GM12878 (cell line): ENCODE measurements at regions not wholly inside any gene's neighbourhood (a gene's known extent, or its start where the extent isn't known, plus 50 kb on each side); places are given as distances from the start of the nearest gene placed in this dataset.

Source experiments
- ATAC-seq: fragments of 200-7000 bp; cut with Tn5 transposase; 3 replicates; pipeline ENCODE4 v1.9.1; 2020; ENCODE audit warnings: mild to moderate bottlenecking, moderate library complexity
- BruUV-seq: library from RNA; stranded (reverse); fragments of 400-500 nt; replicated peaks from 2 replicates; lab custom pipeline; 2021; lab: Mats Ljungman, UMichigan
- CTCF ChIA-PET: fragments of 300-600 bp; sonication (Branson Sonifier 250); formaldehyde crosslinking; extraction: SDS; loops from one replicate; lab custom pipeline; 2021; ENCODE audit warnings: inconsistent platforms; lab: Yijun Ruan, JAX
- POLR2A ChIA-PET: fragments of 350-600 bp; formaldehyde crosslinking; extraction: SDS; loops from one replicate; lab custom pipeline; 2021; ENCODE audit warnings: inconsistent platforms; lab: Charles Lee
- RAD21 ChIA-PET: fragments of 300-600 bp; sonication (Branson Sonifier 250); formaldehyde crosslinking; loops from one replicate; lab custom pipeline; 2023; ENCODE audit warnings: antibody characterized with exemption; ENCODE audit not compliant: unreplicated experiment; lab: Charles Lee
- SMC1A ChIA-PET: fragments of 300-600 bp; sonication (Branson Sonifier 250); formaldehyde crosslinking; loops from one replicate; lab custom pipeline; 2023; ENCODE audit not compliant: unreplicated experiment, uncharacterized antibody; lab: Charles Lee
- DNase-seq: peaks from one replicate; pipeline ENCODE4 v3.0.0-alpha.2; 2011; ENCODE audit warnings: low read depth, low spot score
- FAIRE-seq: peaks from 3 replicates; lab custom pipeline; 2011; peaks lifted over from hg19 to GRCh38; lab: Jason Lieb, UNC
- H2AFZ ChIP-seq: 2 replicates; pipeline ENCODE4 v1.6.0; 2011; ENCODE audit warnings: low read depth, low read length, control low read depth; ENCODE audit not compliant: control insufficient read depth
- H3K27ac ChIP-seq: 2 replicates; pipeline ENCODE4 v1.5.1; 2011; ENCODE audit warnings: control low read depth; ENCODE audit not compliant: control insufficient read depth, insufficient read depth
- H3K27me3 ChIP-seq, 2 experiments: replicated peaks in 1 of 2; 2 replicates each; pipeline versions ENCODE4 v1.6.0 to v1.6.1; 2011; ENCODE audit warnings: low read length in 1 of 2; ENCODE audit not compliant: control insufficient read depth in 2 of 2, insufficient read depth in 2 of 2
- H3K36me3 ChIP-seq, 2 experiments: 2 replicates each; pipeline ENCODE4 v1.5.1; 2011; ENCODE audit warnings: low read length in 1 of 2; ENCODE audit not compliant: control insufficient read depth in 2 of 2, insufficient read depth in 2 of 2
- H3K4me1 ChIP-seq: 2 replicates; pipeline ENCODE4 v1.6.1; 2011; ENCODE audit warnings: mild to moderate bottlenecking, low read length, moderate library complexity, mixed read lengths; ENCODE audit not compliant: control insufficient read depth, insufficient read depth
- H3K4me2 ChIP-seq: 2 replicates; pipeline ENCODE4 v1.6.0; 2011; ENCODE audit warnings: control low read depth; ENCODE audit not compliant: control insufficient read depth, insufficient read depth
- H3K4me3 ChIP-seq: fragments of 200-600 bp; sonication (generic); 2 replicates; pipeline ENCODE4 v1.5.1; 2016
- H3K79me2 ChIP-seq: 2 replicates; pipeline ENCODE4 v1.6.0; 2011; ENCODE audit warnings: low read length; ENCODE audit not compliant: control insufficient read depth, insufficient read depth
- H3K9ac ChIP-seq: 2 replicates; pipeline ENCODE4 v1.8.0; 2011; ENCODE audit warnings: low read length, control low read depth, mixed read lengths; ENCODE audit not compliant: control insufficient read depth, insufficient read depth
- H3K9me3 ChIP-seq: replicated peaks from 3 replicates; pipeline ENCODE4 v1.5.1; 2011; ENCODE audit warnings: mild to moderate bottlenecking, low read length; ENCODE audit not compliant: control insufficient read depth, insufficient read depth
- H4K20me1 ChIP-seq: 2 replicates; pipeline ENCODE4 v1.6.0; 2011; ENCODE audit not compliant: control insufficient read depth, insufficient read depth
- ASH2L ChIP-seq: fragments of 300-600, 200-600 bp; sonication (generic); IDR thresholded peaks from 2 replicates; pipeline ENCODE4 v1.6.1; 2017; ENCODE audit warnings: low read depth, mild to moderate bottlenecking, borderline replicate concordance
- BCL11A ChIP-seq: IDR thresholded peaks from 2 replicates; pipeline ENCODE4 v1.6.1; 2011; ENCODE audit warnings: low read depth, low read length
- BCL3 ChIP-seq: IDR thresholded peaks from 2 replicates; pipeline ENCODE4 v1.6.1; 2011; ENCODE audit warnings: borderline replicate concordance, low read depth, mild to moderate bottlenecking, moderate library complexity, low read length; ENCODE audit not compliant: insufficient read depth, poor library complexity, severe bottlenecking
- CBFB ChIP-seq: IDR thresholded peaks from 2 replicates; pipeline ENCODE4 v1.6.1; 2016; ENCODE audit warnings: antibody characterized with exemption, low read depth
- HDAC2 ChIP-seq: fragments of 200-600 bp; sonication (generic); IDR thresholded peaks from 2 replicates; pipeline ENCODE4 v1.6.1; 2017
- JUNB ChIP-seq: IDR thresholded peaks from 2 replicates; pipeline ENCODE4 v1.6.1; 2016; ENCODE audit warnings: antibody characterized with exemption, mild to moderate bottlenecking
- NR2F1 ChIP-seq: fragments of 450-650 bp; conservative IDR thresholded peaks from 2 replicates; pipeline ENCODE4 v1.6.1; 2017; ENCODE audit warnings: mild to moderate bottlenecking
- NRF1 ChIP-seq: conservative IDR thresholded peaks from 2 replicates; pipeline ENCODE4 v1.6.1; 2011; ENCODE audit warnings: mild to moderate bottlenecking, low read depth, low read length, improper control_type of control experiment
- SIN3A ChIP-seq: IDR thresholded peaks from 2 replicates; pipeline ENCODE4 v1.6.1; 2012; ENCODE audit warnings: low read depth, low read length, improper control_type of control experiment
- SPI1 ChIP-seq: IDR thresholded peaks from 2 replicates; pipeline ENCODE4 v1.6.1; 2011; ENCODE audit warnings: low read depth, mild to moderate bottlenecking, low read length, moderate library complexity, borderline replicate concordance; ENCODE audit not compliant: insufficient read depth
- STAT3 ChIP-seq: IDR thresholded peaks from 2 replicates; pipeline ENCODE4 v1.6.1; 2011; ENCODE audit warnings: low read depth, low read length, improper control_type of control experiment
- ZNF622 ChIP-seq: fragments of 450-650 bp; IDR thresholded peaks from 2 replicates; pipeline ENCODE4 v1.6.1; 2017; ENCODE audit warnings: mild to moderate bottlenecking, inconsistent platforms
- WGBS: methylation state at CpG from one replicate; pipeline ENCODE4 v1.1.6; 2016; ENCODE audit warnings: low lambda C conversion rate; ENCODE audit not compliant: insufficient replicate concordance, insufficient coverage; ENCODE audit errors: missing lambda C conversion rate; 5-methylcytosine and 5-hydroxymethylcytosine counted together
- in situ Hi-C: fragments of 300-500 bp; cut with MboI; formaldehyde crosslinking; loops from 9 replicates; pipeline ENCODE4 v1.14.3; 2018; ENCODE audit warnings: mixed read lengths
- intact Hi-C: fragments of 100-400 bp; cut with micrococcal nuclease; formaldehyde crosslinking; loops from one replicate; pipeline ENCODE4 v1.14.2; 2022; ENCODE audit not compliant: unreplicated experiment
- TF ChIP-seq, protein P1 (sequence below), 3 experiments: IDR thresholded peaks in 2 of 3; conservative IDR thresholded peaks in 1 of 3; 2 replicates each; pipeline ENCODE4 v1.5.1; 2011; ENCODE audit warnings: low read depth in 3 of 3, low read length in 3 of 3, mild to moderate bottlenecking in 3 of 3, control low read depth in 2 of 3, moderate library complexity in 2 of 3, inconsistent platforms in 1 of 3, mixed read lengths in 1 of 3; ENCODE audit not compliant: control insufficient read depth in 2 of 3, insufficient read depth in 1 of 3; ENCODE audit errors: extremely low read depth in 1 of 3

- H3K4me2 ChIP-seq, result no peak overlapping the region
- 8% methylated on average over 3 of the region's 3 CpGs for WGBS
- RAD21 ChIA-PET, result no interaction called here
- no peak for FAIRE-seq
- ATAC-seq, result no peak
- no peak overlapping the region for H3K4me3 ChIP-seq
- no peak for DNase-seq
- TF ChIP-seq SIN3A (no peak), STAT3 (no peak), NR2F1 (no peak), ZNF622 (no peak), HDAC2 (no peak), JUNB (no peak), BCL3 (no peak), BCL11A (no peak), CBFB (no peak), NRF1 (no peak), ASH2L (no peak), SPI1 (no peak)
- TF ChIP-seq, protein P1, sequence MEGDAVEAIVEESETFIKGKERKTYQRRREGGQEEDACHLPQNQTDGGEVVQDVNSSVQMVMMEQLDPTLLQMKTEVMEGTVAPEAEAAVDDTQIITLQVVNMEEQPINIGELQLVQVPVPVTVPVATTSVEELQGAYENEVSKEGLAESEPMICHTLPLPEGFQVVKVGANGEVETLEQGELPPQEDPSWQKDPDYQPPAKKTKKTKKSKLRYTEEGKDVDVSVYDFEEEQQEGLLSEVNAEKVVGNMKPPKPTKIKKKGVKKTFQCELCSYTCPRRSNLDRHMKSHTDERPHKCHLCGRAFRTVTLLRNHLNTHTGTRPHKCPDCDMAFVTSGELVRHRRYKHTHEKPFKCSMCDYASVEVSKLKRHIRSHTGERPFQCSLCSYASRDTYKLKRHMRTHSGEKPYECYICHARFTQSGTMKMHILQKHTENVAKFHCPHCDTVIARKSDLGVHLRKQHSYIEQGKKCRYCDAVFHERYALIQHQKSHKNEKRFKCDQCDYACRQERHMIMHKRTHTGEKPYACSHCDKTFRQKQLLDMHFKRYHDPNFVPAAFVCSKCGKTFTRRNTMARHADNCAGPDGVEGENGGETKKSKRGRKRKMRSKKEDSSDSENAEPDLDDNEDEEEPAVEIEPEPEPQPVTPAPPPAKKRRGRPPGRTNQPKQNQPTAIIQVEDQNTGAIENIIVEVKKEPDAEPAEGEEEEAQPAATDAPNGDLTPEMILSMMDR (IDR thresholded peaks at IDR 0.05 in 2 of 3, conservative IDR thresholded peaks at IDR 0.05 in 1 of 3; ENCODE audit: control insufficient read depth in 2 of 3, extremely low read depth in 1 of 3, insufficient read depth in 1 of 3, low read depth in 3 of 3, low read length in 3 of 3), result no peak
- H3K79me2 ChIP-seq, result no peaks in the 10 kb centered on the region
- no peaks in the 10 kb centered on the region for H4K20me1 ChIP-seq
- H3K4me1 ChIP-seq, result no peaks in the 10 kb centered on the region
- BruUV-seq, result no TSS peak
- no peaks in the 10 kb centered on the region for H3K36me3 ChIP-seq
- H3K9ac ChIP-seq, result no peak overlapping the region
- H3K27me3 ChIP-seq, result no peaks in the 10 kb centered on the region
- POLR2A ChIA-PET, result no interaction called here
- H2AFZ ChIP-seq, result no peak overlapping the region
- H3K9me3 ChIP-seq, result no peaks in the 10 kb centered on the region
- intact Hi-C loops, result no loop called here
- SMC1A ChIA-PET, result interaction anchor here (0.6 kb wide), 1 partner anchor 710 kb away, joined by 3 read pairs; no protein-coding TSS in a partner anchor
- H3K27ac ChIP-seq, result no peak overlapping the region
- CTCF ChIA-PET, result no interaction called here
- in situ Hi-C loops, result no loop called here
Observed at GRCh38 chr5:25033658-25034057, 388.9 kb upstream of the CDH10 start.
